ENCODE measurements at regions not wholly inside any gene's neighbourhood (a gene's known extent, or its start where the extent isn't known, plus 50 kb on each side); places are given as distances from the start of the nearest gene placed in this dataset.
"Not testable (repeated sequence)": the region's sequence is repeated elsewhere in the genome, so short reads cannot be mapped to it uniquely, and the experiment has no call there.

DNA sequence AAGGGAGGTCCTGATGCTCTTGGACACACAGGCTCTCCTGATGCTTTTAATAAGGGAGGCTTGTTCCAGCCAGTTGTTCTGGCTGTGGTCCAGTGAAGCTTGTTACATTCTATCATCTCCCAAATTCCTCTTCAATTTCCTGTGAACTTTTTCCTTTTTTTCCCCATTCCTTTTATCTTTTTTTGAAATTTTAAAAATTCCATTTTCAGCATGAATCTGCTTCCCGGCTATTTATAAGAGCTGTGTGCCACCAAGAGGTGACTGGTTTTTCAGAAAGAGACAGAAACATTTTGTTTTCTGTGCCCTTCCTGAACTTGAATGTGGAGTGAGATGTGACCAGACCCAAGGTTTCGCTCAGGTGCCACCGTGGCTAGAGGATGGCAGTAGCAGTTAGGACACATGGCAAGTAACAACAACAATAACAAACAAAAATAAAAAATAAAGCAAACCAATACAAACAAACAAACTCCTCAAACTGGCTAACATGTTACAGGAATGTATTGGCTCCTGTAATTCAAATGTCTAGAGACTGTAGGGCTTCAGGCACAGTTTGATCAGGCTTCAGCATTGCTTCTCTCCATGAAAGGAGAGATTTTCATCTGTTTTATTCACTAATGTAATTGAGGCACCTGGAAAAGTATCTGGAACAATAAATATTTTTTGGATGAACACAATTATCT lies 121.1 kb downstream of the BOD1 start:
- DNase-seq (ENCODE audit: low spot score) = peak; percentile 45

DNA sequence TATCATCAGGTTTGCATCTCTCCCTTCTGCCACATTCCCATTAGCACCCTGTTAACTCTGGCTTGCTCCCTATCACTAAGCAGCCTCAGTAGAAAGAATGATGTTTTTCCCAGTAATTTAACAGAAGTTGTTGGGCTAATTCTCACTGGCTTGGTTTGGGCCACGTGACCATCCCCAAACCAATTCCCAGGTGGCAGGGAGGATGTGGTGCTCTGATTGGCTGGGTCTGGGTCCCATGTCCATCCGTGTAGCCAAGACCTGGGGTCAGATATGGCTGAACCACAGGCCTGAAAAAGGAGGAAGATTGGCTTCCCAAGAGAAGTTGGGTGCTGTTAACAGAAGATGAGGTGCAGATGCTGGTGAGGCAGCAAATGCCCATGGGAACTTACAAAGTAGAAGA lies 122.0 kb downstream of the BOD1 start:
- no peak for DNase-seq (ENCODE audit: low spot score)

DNA sequence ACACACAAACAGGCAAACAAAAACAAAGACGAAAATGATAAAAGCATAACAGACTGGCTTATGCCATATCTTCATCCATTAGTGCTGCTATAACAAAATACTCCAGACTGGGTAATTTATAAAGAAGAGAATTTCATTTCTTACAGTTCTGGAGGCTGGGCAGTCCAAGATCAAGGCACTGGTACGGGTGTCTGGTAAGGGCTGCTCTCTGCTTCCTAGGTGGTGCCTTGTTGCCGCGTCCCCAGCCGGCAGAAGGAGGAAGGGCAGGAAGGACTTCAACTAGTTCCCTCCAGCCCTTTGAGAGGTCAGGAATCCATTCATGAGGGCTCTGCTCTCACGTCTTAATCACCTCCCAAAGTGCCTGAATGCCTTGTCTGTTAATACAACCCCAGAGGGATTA lies 122.6 kb downstream of the BOD1 start:
- DNase-seq (ENCODE audit: low spot score) = no peak

DNA sequence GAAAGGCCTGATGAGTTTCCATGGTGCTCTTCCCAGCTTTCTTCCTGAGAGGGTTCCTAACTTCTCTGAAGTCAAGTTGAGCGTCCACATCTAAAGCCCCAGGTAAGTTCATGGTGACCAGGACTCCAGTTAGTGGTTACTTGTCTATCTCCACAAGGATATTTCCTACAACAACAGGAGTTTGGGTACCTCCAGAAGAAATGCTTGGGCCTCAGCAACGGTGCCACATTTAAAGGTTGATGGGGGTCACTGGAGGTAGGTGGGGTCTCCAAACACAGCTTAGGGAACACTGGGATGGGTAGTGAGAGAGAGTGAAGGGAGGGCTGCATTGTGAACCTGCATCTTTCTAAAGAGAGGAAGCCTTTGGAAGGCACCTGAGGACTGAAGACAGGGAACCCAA lies 123.4 kb downstream of the BOD1 start:
- DNase-seq (ENCODE audit: low spot score) = no peak

DNA sequence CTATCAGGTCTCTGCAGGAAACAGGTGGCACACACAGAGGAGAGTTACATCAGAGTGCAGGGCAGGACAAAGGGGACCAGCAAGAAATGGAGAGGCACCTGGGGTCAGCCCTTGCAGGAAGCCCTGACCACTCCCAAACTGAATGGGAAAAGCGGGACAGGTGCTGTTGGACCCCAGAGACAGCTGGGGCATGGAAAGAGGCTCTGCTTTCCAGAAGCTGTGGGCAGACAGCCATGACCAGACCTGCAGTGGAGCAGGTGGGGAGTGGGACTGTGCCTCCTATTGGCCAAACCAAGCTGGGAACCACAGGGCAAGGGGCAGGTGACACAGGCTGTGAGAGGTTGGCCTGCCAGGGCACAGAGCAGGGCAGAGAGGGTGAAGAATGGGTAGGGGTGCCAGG lies 125.8 kb downstream of the BOD1 start:
- DNase-seq (ENCODE audit: low spot score) = no peak

DNA sequence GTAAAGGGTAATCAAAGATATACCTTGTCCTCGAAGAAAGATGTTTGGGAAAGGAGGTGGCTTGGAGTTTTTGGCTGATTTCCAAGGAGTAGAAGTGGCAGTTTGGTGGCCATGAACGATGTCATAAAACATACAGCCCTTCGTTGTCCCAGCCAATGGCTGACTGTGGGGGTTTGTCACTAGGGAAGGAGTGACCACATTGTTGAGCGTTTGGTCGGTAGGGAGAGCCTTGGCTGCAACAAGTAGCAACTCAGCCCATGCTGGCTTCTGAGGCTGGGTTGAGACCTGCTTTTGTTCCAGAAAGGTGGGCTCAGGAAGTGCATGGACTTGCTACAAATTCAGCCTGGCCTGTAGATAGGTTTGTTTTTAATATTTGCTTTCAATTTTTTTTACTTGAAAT lies 128.3 kb downstream of the BOD1 start:
- DNase-seq (ENCODE audit: low spot score) = no peak

DNA sequence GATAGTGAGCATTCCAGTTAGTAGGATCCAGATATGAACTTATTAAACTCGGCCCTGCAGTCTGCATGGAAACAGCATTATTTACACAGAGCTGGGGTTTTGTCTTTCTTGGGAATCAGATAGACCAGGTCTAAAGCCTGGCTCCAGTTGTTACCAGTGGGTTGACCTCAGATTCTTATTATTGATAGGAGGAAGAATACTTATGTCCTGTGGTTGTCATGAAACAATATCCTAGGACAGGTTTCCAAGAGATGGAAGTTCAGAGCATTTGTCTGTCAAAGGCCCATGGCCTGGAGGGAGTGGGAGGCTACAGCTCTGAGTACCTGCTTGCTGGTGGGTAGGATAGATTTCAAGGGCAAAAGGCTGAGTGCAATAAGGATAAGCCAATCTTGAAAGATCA lies 129.2 kb downstream of the BOD1 start:
- no peak for DNase-seq (ENCODE audit: low spot score)

DNA sequence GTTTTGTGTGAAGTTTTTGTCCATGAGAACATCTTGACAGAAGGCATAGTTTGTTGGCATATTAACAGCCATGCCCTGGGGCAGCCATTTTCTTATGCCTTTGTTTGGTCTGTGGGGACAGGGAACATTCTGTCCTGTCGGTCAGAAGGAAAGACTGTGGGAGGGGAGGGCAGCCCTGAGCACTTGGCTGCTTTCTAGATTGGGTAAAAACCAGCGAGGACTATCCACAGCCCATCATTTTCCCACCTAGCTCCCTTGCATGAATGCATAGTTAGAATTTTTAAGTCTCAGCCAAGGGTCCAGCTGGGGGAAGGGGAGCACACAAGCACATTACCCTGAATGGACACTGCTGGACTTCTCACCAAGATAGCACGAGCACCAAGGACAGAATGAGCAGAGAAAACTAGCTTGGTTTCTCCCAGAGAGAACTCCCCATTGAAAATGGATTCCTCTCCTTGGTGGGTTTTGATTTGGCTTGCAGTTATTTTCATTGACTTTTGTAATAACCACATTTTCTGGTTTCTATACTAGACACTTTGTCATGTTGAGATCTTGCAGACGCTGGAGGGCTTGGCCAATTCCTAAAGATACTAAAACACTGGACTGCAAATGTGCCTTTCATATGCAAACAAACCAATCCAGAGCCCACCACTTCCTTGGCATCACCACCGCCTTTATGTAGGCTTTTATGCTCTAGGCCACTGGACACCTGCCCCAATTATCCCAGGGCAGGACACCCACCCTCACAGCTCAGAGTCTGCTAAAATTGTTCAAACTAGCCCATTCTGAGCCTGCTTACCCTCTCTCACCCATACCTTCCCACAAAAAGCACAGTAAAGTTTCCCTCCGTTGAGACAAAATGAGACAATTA lies 129.9 kb downstream of the BOD1 start:
- no peak for DNase-seq (ENCODE audit: low spot score)

DNA sequence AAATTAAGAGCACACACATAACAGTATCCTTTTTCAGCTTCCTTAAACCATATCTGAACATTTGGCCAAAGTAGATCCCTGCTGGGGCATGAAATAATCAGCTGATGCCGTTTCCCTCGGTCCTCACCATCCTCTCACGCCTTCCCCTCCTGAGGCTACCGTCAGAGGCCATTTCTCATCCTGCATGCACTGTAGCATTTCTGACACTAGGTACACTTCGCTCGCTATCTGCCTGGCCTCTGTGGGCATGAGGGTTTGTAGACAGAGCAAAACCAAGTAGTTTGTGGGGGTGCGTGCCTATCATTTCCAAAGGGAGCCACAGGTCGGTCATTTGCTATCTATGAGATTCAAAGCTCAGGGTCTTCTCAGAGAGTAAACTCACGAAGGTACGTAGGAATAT lies 131.9 kb downstream of the BOD1 start:
- DNase-seq (ENCODE audit: low spot score) = no peak

DNA sequence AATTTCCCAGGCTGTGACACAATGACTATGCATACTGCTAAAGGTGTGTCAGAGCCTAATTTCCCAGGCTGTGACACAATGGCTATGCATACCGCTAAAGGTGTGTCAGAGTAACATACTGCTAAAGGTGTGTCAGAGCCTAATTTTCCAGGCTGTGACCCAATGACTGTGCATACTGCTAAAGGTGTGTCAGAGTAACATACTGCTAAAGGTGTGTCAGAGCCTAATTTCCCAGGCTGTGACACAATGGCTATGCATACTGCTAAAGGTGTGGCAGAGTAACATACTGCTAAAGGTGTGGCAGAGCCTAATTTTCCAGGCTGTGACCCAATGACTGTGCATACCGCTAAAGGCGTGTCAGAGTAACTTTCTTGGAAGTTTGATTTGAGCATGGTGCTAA lies 132.9 kb downstream of the BOD1 start:
- not testable (repeated sequence) for DNase-seq (ENCODE audit: low spot score)

DNA sequence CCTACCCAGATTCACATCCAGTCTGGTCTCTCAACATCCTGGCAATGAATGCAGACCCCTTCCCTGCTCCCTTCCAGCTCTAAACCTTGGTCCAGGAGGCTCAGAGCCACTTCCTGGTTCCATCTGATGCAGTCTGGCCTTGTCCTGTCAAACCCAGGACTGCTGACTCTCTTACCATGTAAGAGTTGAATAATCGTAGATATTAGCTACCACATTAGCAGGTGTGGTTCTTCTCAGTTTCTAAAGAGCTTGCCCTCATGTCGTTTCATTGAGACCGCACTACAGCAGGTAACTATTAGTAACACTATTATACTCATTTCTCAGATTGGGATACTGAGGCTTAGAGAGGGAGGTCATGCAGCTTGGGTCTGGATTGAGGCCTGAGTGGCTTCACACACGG lies 133.3 kb downstream of the BOD1 start:
- no peak for DNase-seq (ENCODE audit: low spot score)

DNA sequence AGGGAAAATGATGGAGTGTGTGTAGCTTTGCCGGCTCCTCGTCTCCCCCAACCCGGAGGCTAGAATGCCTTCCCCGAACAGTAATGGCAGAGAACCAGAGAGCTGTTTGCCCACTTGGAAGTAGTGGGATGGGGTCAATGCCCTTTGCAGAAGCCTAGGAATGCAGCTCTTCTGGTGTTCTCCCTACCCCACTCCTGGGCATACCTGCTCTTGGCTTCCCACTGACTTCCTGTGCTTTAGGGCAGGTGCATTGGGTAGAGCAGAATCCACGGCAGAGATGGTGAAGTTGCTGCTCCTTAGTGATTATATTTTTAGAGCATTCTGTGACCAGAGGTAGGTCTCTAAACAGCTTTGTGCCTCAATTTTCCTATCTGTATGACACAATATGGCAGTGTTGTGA lies 134.6 kb downstream of the BOD1 start:
- DNase-seq (ENCODE audit: low spot score) = no peak

DNA sequence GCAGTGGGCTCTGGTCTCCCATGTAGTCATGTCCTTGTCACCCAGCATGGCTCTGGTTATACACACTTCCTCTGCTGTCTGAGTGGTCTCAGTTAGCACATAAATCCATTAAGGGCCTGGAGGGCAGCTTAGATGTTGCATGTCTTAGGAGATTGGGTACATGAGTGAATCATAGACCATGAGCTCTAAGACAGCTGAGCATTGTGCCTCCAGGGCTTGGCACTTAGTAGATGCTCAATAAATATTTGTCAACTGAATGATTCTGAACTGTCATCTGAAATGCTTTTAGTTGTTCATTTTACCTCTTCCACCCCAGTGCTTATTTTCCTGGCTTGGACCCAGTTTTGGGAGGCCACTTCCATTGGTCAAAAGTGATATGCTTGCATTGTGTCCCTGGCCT lies 135.6 kb downstream of the BOD1 start:
- DNase-seq (ENCODE audit: low spot score) = no peak

DNA sequence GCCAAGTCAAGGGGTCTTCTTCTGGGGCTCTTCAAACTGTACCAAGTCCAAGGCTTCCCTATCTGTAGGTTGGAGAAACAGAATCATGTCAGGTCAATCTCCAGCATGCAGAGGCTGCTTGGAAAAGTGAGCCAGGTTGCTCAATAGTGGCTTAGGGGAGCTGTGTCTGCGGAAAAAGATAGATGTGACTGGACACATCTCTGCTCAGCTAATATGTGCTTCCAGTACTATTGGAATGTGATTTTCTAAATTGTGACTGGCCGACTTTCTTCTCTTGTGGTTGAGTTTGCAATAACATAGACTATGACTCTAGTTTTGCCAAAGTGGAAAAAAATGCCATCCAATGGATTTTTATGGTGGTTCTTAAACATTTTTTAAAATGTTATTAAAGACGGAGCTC lies 136.7 kb downstream of the BOD1 start:
- DNase-seq (ENCODE audit: low spot score) = no peak

DNA sequence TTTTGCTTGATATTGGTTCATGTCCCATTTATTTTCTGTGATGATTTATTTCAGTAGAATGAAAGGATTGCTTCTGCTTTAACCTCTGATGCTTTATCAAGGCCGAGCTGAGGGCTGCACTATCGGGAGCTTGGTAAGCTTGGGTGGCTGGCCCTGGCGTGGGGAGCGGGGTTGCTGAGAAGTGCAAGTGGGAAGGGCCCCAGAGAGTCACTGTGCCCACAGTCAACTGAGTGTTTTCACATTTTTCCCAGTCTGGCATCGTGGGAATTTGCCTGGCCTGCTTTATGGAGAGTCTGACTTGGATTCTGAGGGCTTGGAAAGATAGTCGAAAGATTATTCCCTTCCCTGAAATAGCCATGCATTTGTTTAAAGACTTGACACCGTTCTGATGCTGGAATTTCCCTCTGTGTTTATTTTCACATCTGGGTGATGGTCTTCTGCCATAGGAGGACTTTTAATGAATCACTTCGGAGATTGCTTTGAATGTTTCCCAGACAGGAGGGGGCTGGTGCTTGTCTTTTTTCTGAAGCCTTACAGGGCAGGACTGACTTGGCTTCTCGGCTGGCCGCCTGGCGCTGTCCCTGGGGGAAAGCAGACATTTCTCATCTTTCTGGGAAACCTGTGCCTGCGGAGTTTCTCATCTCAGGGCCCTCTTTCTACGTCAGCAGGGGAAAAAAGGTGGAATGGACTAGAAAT lies 139.0 kb downstream of the BOD1 start:
- no peak for DNase-seq (ENCODE audit: low spot score)

DNA sequence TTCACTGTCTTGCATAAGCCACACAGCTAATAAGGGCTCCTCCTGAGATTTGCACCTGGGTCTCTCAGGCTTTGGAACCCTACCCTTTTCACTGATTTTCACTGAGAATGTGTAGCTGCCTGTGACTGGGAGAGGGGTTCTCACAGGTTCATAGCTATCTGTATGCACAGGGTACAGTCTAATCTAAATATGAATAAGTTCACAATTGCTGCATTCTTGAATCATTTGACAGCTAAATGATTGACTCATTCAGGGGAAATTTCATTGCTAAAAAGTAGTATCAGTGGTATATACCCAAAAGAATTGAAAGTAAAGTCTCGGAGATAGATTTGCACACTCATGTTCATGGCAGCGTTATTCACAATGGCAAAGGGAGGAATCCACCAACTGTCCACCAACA lies 140.7 kb downstream of the BOD1 start:
- no peak for DNase-seq (ENCODE audit: low spot score)

DNA sequence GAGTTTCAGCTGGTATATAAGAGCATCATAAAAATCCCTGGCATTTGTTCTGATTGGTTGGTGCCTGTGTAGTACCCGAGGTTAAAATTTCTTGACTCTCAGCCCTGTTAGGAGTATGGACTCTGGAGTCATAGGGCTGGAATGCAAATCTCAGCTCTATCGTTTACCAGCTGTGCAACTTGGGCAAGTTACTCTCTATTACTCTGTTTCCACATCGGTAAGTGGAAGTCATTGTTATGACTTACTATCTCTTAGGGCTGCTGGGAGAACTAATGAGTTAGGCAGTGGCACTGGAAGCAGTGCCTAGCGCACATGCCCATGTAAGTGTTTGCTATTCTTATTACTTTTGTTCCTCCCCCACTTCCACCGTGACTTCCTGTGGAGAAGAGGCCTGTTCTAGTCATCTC lies 141.6 kb downstream of the BOD1 start:
- no peak for DNase-seq (ENCODE audit: low spot score)

DNA sequence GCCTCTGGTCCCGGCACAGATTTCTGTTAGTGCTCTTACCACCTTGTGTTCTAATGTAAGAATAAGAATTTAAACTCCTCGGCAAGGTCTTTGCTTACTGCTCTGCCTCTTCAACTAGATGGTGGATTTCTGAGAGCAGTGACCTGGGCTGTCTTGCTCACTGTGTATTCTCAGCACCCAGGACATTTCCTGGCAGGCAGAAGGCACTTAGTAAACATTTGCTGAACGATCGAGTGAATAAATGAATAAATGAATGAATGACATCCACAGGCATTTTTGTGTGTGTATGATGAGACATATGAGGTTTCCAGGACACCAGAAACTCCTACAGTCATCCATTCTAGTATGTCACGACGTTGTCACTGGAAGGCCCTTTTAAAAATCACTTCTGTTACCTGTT lies 143.2 kb downstream of the BOD1 start:
- no peak for DNase-seq (ENCODE audit: low spot score)

DNA sequence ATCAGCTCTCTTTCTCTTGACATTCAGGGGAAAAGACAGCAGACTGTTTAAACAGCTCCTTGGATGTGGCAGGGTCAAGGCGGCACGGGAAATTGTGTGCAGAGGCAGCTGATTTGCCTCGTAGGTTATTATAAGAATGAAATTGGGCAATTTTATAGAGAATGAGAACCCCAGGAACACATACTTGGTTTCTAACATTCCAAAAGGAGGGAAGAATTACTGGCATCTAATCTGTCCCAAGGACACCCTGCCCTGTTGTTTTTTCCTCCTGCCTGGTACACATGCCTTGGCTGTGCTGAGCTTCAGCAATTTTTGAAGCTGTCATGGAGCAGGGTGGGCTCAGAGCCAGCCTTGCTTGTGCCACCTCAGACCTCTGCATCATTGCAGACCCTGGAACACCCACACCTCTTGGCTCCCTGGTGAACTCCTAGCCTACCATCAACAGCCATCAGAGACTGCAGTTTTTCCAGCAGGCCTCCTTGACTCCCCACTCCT lies 143.6 kb downstream of the BOD1 start:
- DNase-seq (ENCODE audit: low spot score) = peak; percentile 50

DNA sequence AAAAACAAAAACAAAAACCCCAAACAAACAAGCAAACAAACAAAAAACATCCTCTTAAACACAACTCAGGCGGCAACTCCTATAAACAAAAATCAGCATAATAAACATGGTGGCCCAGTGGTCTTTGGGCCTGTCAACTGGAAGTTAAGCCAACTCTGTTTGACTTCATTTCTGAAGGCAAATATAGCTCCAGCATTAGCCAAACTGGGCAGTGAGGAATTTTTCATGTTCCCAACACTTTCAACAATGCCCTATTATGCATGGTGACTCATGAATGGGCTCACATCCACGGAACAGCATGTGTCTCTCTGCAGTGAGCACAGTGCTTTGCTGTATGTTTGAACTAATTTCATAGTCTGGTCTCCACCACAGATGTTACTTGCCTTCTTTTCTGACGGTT lies 143.9 kb upstream of the STC2 start:
- DNase-seq (ENCODE audit: low spot score) = peak; percentile 99

DNA sequence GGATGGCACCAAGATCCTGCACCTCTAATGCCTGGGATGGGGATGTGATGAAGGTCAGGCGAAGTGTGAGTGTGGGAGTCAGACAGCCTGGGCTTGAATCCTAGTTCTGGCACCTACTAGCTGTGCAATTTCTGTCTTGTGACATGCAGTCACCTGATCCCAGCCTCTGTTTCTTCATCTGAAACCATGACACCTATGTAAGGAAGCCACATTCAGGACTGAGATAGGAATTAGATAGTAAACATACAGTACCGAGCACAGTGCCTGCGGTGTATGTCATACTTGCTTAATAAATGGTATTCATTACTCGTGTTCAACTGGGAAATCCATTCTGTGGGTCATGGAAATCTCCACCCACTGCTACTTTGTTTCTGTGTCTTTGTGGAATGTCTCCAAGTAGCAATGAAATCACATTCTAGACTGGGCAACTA lies 140.6 kb upstream of the STC2 start:
- DNase-seq (ENCODE audit: low spot score) = no peak

DNA sequence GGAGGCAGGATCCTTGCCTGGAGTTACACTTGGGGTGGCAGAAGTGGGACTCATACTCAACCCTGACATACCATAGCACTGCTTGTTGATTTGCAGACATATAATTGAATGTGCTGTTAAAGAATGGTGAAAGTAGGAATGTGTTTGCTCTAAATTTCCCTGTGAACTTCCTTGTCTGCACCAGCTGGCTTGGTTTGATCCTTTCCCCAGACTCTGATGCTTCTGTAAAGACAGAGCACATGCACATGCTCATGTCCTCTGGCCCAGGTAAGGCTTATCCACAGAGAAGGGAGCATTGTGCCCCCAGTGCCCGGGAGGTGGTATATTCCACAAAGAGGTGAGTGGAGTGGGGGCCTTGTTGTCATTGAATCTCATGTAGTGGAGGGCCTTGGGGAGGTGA lies 138.0 kb upstream of the STC2 start:
- DNase-seq (ENCODE audit: low spot score) = no peak

DNA sequence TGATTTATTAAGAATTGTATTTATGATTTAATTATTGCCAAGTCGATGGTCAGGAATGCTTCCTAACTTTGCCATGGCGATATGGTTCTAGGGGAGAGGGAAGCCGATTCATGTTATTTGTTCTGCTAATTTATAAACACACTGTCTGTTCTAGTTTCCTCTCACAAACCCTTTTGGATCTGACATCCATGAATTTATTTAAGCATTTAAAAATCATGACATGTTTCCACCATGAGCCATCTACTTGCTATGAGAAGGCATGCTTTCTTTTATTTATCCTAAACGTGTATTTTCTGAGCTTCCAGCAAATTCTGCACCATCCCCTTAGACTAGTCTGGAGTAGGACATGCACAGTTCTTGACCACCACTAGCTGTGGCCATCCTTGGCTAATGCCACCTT lies 136.6 kb upstream of the STC2 start:
- DNase-seq (ENCODE audit: low spot score) = no peak
